HL-60 (cell line): ENCODE measurements at regions not wholly inside any gene's neighbourhood (a gene's known extent, or its start where the extent isn't known, plus 50 kb on each side); places are given as distances from the start of the nearest gene placed in this dataset.

Source experiments
- DNase-seq, 2 experiments: peaks; one replicate each; pipeline ENCODE4 v3.0.0-alpha.2; 2010 to 2020; ENCODE audit warnings: low read depth in 1 of 2, low spot score in 1 of 2
- H3K27ac ChIP-seq: fragments of 250-450 bp; sonication (Bioruptor Pico); replicated peaks from 2 replicates; pipeline ENCODE4 v1.5.1; 2020; ENCODE audit warnings: mild to moderate bottlenecking, moderate library complexity
- H3K27me3 ChIP-seq: fragments of 250-450 bp; sonication (Bioruptor Pico); 2 replicates; pipeline ENCODE4 v1.5.1; 2021; ENCODE audit warnings: mild to moderate bottlenecking, moderate library complexity; ENCODE audit not compliant: insufficient read depth, poor library complexity, severe bottlenecking
- H3K4me3 ChIP-seq: replicated peaks from 2 replicates; pipeline ENCODE4 v1.5.1; 2011; ENCODE audit warnings: mild to moderate bottlenecking, control low read depth, low read length; ENCODE audit not compliant: insufficient read depth
- GABPA ChIP-seq: IDR thresholded peaks from 2 replicates; pipeline ENCODE4 v1.6.1; 2012; ENCODE audit warnings: low read depth
- POLR2AphosphoS5 ChIP-seq: IDR thresholded peaks from 2 replicates; pipeline ENCODE4 v1.6.1; 2012; ENCODE audit warnings: low read depth
- REST ChIP-seq: IDR thresholded peaks from 2 replicates; pipeline ENCODE4 v1.6.1; 2012; ENCODE audit warnings: low read depth; ENCODE audit not compliant: insufficient replicate concordance
- SPI1 ChIP-seq: IDR thresholded peaks from 2 replicates; pipeline ENCODE4 v1.6.1; 2012; ENCODE audit warnings: low read depth, mild to moderate bottlenecking, borderline replicate concordance
- TF ChIP-seq, protein P1 (sequence below): IDR thresholded peaks from one replicate; pipeline ENCODE4 v1.5.1; 2011; ENCODE audit warnings: low read length, control low read depth, inconsistent platforms; ENCODE audit not compliant: insufficient read depth

GRCh38 chr2:6359964-6360363 is 505.7 kb downstream of the CMPK2 start:
- DNase-seq: no peak
- H3K27me3 ChIP-seq: no peaks in the 10 kb centered on the region
- TF ChIP-seq POLR2AphosphoS5 (no peak), REST (no peak), GABPA (no peak)
- no peak overlapping the region for H3K27ac ChIP-seq
- no peak overlapping the region for H3K4me3 ChIP-seq

DNA sequence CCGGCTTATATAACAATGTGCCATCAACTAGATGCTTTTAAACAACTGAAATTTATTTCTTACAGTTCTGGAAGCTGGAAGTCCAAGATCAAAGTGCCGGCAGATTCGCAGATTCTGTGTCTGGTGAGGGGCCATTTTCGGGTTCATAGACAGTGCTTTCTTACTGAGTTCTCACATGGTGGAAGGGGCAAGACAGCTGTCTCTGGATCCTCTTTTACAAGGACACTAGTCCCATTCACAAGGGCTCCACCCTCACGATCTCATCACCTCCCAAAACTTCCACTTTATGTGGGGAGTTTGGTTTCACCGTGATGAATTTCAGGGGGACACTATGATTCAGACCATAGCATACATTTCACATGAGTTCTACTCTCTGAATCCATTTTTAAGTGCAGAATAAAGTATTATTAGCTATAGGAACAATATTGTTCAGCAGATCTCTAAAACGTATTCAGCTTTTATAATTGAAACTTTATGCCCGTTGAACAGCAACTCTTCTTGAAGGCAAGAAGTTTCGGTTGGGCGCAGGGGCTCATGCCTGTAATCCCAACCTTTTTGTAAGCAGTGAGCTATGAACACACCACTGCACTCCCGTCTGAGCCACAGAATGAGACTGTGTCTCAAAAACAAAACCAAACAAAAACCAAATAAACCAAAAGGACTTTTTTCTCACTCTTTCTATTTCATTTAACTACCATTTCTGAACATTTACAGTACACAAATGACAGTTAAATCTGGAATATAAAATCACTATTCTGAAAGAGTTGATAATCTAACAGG is 502.8 kb downstream of the CMPK2 start:
- H3K27ac ChIP-seq: no peak overlapping the region
- no peak overlapping the region for H3K4me3 ChIP-seq

DNA sequence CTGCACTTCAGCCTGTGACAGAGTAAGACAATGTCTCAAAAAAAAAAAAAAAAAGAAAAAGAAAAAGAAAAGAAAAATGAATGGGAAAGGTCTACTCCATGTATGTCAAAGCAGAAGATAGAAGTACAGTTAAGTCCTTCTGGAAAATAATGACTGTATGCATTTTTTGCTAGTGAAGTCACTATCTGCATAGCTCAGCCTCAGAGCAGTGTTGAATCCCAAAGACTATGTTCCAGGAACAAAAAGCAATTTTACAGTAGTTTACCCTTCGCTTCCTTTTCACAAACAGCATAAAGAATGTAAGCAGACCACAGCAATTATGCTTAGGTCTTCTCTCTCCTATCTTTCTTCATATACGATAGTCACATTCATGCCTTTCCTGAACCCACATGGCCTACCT is 497.4 kb downstream of the CMPK2 start:
- no peaks in the 10 kb centered on the region for H3K27me3 ChIP-seq

More for the DNA sequence above, 502.8 kb downstream of the CMPK2 start:
- H3K27me3 ChIP-seq: no peaks in the 10 kb centered on the region
- TF ChIP-seq SPI1: no peak
- no peak for TF ChIP-seq GABPA
- no peak for TF ChIP-seq POLR2AphosphoS5
- no peak for TF ChIP-seq REST
- TF ChIP-seq, protein P1, sequence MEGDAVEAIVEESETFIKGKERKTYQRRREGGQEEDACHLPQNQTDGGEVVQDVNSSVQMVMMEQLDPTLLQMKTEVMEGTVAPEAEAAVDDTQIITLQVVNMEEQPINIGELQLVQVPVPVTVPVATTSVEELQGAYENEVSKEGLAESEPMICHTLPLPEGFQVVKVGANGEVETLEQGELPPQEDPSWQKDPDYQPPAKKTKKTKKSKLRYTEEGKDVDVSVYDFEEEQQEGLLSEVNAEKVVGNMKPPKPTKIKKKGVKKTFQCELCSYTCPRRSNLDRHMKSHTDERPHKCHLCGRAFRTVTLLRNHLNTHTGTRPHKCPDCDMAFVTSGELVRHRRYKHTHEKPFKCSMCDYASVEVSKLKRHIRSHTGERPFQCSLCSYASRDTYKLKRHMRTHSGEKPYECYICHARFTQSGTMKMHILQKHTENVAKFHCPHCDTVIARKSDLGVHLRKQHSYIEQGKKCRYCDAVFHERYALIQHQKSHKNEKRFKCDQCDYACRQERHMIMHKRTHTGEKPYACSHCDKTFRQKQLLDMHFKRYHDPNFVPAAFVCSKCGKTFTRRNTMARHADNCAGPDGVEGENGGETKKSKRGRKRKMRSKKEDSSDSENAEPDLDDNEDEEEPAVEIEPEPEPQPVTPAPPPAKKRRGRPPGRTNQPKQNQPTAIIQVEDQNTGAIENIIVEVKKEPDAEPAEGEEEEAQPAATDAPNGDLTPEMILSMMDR: no peak
- DNase-seq: no peak

More for the DNA sequence above, 497.4 kb downstream of the CMPK2 start:
- no peak for TF ChIP-seq REST
- DNase-seq: no peak
- H3K4me3 ChIP-seq: no peak overlapping the region
- no peak overlapping the region for H3K27ac ChIP-seq
